A549 (cell line): ENCODE measurements at regions not wholly inside any gene's neighbourhood (a gene's known extent, or its start where the extent isn't known, plus 50 kb on each side); places are given as distances from the start of the nearest gene placed in this dataset.

Source experiments
- ATAC-seq, 2 experiments: fragments of 200-7000 bp in 1 of 2; fragments of >200 bp in 1 of 2; cut with Nextera tagmentation in 1 of 2; cut with Tn5 transposase in 1 of 2; 3 replicates each; pipeline versions ENCODE4 v1.8.0 to v1.9.1; 2018 to 2020; ENCODE audit warnings: mild to moderate bottlenecking in 1 of 2, moderate library complexity in 1 of 2
- CTCF ChIA-PET: fragments of 300-600 bp; sonication (Branson Sonifier 250); formaldehyde crosslinking; extraction: SDS; loops from one replicate; lab custom pipeline; 2021; ENCODE audit warnings: antibody characterized with exemption, inconsistent platforms; lab: Yijun Ruan, JAX
- POLR2A ChIA-PET: fragments of 350-600 bp; formaldehyde crosslinking; extraction: SDS; loops from one replicate; lab custom pipeline; 2021; ENCODE audit warnings: antibody characterized with exemption, inconsistent platforms; lab: Yijun Ruan, JAX
- DNase-seq, 2 experiments: peaks; one replicate each; pipeline versions ENCODE4 v3.0.0 to v3.0.0-alpha.2; 2011 to 2016; ENCODE audit warnings: low read depth in 1 of 2, low spot score in 1 of 2
- FAIRE-seq: peaks from 2 replicates; lab custom pipeline; 2011; peaks lifted over from hg19 to GRCh38; lab: Jason Lieb, UNC
- H3K27ac ChIP-seq, 2 experiments: fragments of >200 bp; sonication (Bioruptor Twin); formaldehyde crosslinking; 3 replicates each; pipeline ENCODE4 v1.5.1; 2016 to 2017
- H3K4me1 ChIP-seq: fragments of >200 bp; sonication (Bioruptor Twin); formaldehyde crosslinking; 3 replicates; pipeline ENCODE4 v1.6.1; 2016
- H3K4me2 ChIP-seq: fragments of >200 bp; sonication (Bioruptor Twin); formaldehyde crosslinking; 3 replicates; pipeline ENCODE4 v1.6.1; 2016
- H3K4me3 ChIP-seq: fragments of >200 bp; sonication (Bioruptor Twin); formaldehyde crosslinking; 3 replicates; pipeline ENCODE4 v1.5.1; 2016
- H3K9me3 ChIP-seq: fragments of >200 bp; sonication (Bioruptor Twin); formaldehyde crosslinking; 3 replicates; pipeline ENCODE4 v1.6.1; 2016
- CBX8 ChIP-seq: fragments of 200-600 bp; sonication (generic); IDR thresholded peaks from 2 replicates; pipeline ENCODE4 v1.6.1; 2016
- CHD2 ChIP-seq: fragments of 150-350 bp; IDR thresholded peaks from 2 replicates; pipeline ENCODE4 v1.6.1; 2014; ENCODE audit warnings: low read length; ENCODE audit not compliant: partially characterized antibody
- EHMT2 ChIP-seq: fragments of 200-600 bp; sonication (generic); IDR thresholded peaks from 2 replicates; pipeline ENCODE4 v1.6.1; 2016; ENCODE audit warnings: antibody characterized with exemption, low read depth, mild to moderate bottlenecking, moderate library complexity
- EP300 ChIP-seq, 2 experiments: fragments of >200 bp; sonication (Bioruptor Twin); formaldehyde crosslinking; IDR thresholded peaks; 2 replicates in 1 of 2; 3 replicates in 1 of 2; pipeline ENCODE4 v1.6.1; 2016 to 2017
- ESRRA ChIP-seq: fragments of 150-350 bp; IDR thresholded peaks from 2 replicates; pipeline ENCODE4 v1.6.1; 2014; ENCODE audit warnings: mild to moderate bottlenecking, low read length, borderline replicate concordance
- FOSB ChIP-seq: fragments of 250-450 bp; sonication (Bioruptor Pico); IDR thresholded peaks from 2 replicates; pipeline ENCODE4 v1.5.0; 2020; ENCODE audit warnings: mild to moderate bottlenecking, moderate library complexity
- FOSL2 ChIP-seq, 2 experiments: fragments of 450-650 bp in 1 of 2; fragments of >200 bp in 1 of 2; sonication (Bioruptor Twin) in 1 of 2; formaldehyde crosslinking; IDR thresholded peaks; 2 replicates each; pipeline versions ENCODE4 v1.5.0 to v1.6.1; 2016 to 2020; ENCODE audit warnings: mild to moderate bottlenecking in 1 of 2, moderate library complexity in 1 of 2
- GATA3 ChIP-seq: IDR thresholded peaks from 2 replicates; pipeline ENCODE4 v1.6.1; 2012; ENCODE audit warnings: borderline replicate concordance
- HEYL ChIP-seq: fragments of 250-450 bp; sonication (Bioruptor Pico); IDR thresholded peaks from 2 replicates; pipeline ENCODE4 v1.8.0; 2021; ENCODE audit warnings: mild to moderate bottlenecking, moderate library complexity
- HOXB13 ChIP-seq: fragments of 250-450 bp; sonication (Bioruptor Pico); IDR thresholded peaks from 2 replicates; pipeline ENCODE4 v1.5.0; 2020; ENCODE audit warnings: low read depth, mild to moderate bottlenecking, moderate library complexity
- JUN ChIP-seq, 2 experiments: fragments of >200 bp; sonication (Bioruptor Twin); formaldehyde crosslinking; IDR thresholded peaks; 2 replicates in 1 of 2; 3 replicates in 1 of 2; pipeline ENCODE4 v1.6.1; 2016 to 2017
- JUNB ChIP-seq: fragments of >200 bp; sonication (Bioruptor Twin); formaldehyde crosslinking; IDR thresholded peaks from 2 replicates; pipeline ENCODE4 v1.6.1; 2016
- KDM5A ChIP-seq: fragments of 200-600 bp; sonication (generic); IDR thresholded peaks from 2 replicates; pipeline ENCODE4 v1.6.1; 2016; ENCODE audit warnings: antibody characterized with exemption, mild to moderate bottlenecking
- MAFK ChIP-seq: fragments of 450-650 bp; IDR thresholded peaks from 2 replicates; pipeline ENCODE4 v1.6.1; 2014; ENCODE audit not compliant: partially characterized antibody
- NFE2L2 ChIP-seq: fragments of 150-350 bp; conservative IDR thresholded peaks from 2 replicates; pipeline ENCODE4 v1.6.1; 2014; ENCODE audit warnings: low read length
- NPAS2 ChIP-seq: fragments of 250-450 bp; sonication (Bioruptor Pico); IDR thresholded peaks from 2 replicates; pipeline ENCODE4 v1.8.0; 2022; ENCODE audit warnings: mild to moderate bottlenecking, moderate library complexity, borderline replicate concordance
- NR3C1 ChIP-seq: fragments of >200 bp; sonication (Bioruptor Twin); formaldehyde crosslinking; IDR thresholded peaks from 3 replicates; pipeline ENCODE4 v1.6.1; 2017
- POLR2A ChIP-seq: IDR thresholded peaks from 2 replicates; pipeline ENCODE4 v1.6.1; 2012; ENCODE audit warnings: mild to moderate bottlenecking, low read length
- POLR2AphosphoS2 ChIP-seq: conservative IDR thresholded peaks from 2 replicates; pipeline ENCODE4 v1.6.1; 2012; ENCODE audit warnings: low read length, improper control_type of control experiment, inconsistent platforms
- RAD21 ChIP-seq, 2 experiments: fragments of >200 bp in 1 of 2; sonication (Bioruptor Twin) in 1 of 2; formaldehyde crosslinking in 1 of 2; IDR thresholded peaks in 1 of 2; conservative IDR thresholded peaks in 1 of 2; 2 replicates in 1 of 2; 3 replicates in 1 of 2; pipeline ENCODE4 v1.6.1; 2012 to 2018; ENCODE audit warnings: inconsistent platforms in 1 of 2
- RFX5 ChIP-seq: fragments of 450-650 bp; IDR thresholded peaks from 2 replicates; pipeline ENCODE4 v1.7.1; 2014; ENCODE audit warnings: antibody characterized with exemption, mild to moderate bottlenecking, moderate library complexity
- SMC3 ChIP-seq: fragments of >200 bp; sonication (Bioruptor Twin); formaldehyde crosslinking; IDR thresholded peaks from 3 replicates; pipeline ENCODE4 v1.6.1; 2018; ENCODE audit warnings: inconsistent platforms
- SREBF2 ChIP-seq: fragments of 450-650 bp; IDR thresholded peaks from 2 replicates; pipeline ENCODE4 v1.6.1; 2014; ENCODE audit warnings: mild to moderate bottlenecking, moderate library complexity
- TFCP2L1 ChIP-seq: fragments of 250-450 bp; sonication (Bioruptor Pico); IDR thresholded peaks from 2 replicates; pipeline ENCODE4 v1.5.0; 2021; ENCODE audit warnings: mild to moderate bottlenecking
- TP53 ChIP-seq: fragments of 250-450 bp; sonication (Bioruptor Pico); IDR thresholded peaks from 2 replicates; pipeline ENCODE4 v1.5.0; 2021; ENCODE audit warnings: mild to moderate bottlenecking, moderate library complexity
- ZFP36 ChIP-seq: fragments of 450-650 bp; IDR thresholded peaks from 2 replicates; pipeline ENCODE4 v1.6.1; 2014; ENCODE audit warnings: borderline replicate concordance; ENCODE audit not compliant: partially characterized antibody
- ZNF302 ChIP-seq: fragments of 250-450 bp; sonication (Bioruptor Pico); IDR thresholded peaks from 2 replicates; pipeline ENCODE4 v1.9.0; 2021; ENCODE audit warnings: inconsistent platforms, mild to moderate bottlenecking, moderate library complexity
- WGBS: methylation state at CpG from one replicate; pipeline ENCODE4 v1.1.6; 2017; ENCODE audit errors: missing lambda C conversion rate; 5-methylcytosine and 5-hydroxymethylcytosine counted together
- TF ChIP-seq, protein P1 (sequence below): fragments of >200 bp; sonication (Bioruptor Twin); formaldehyde crosslinking; IDR thresholded peaks from 3 replicates; pipeline ENCODE4 v1.6.1; 2016
- TF ChIP-seq, protein P2 (sequence below): IDR thresholded peaks from 2 replicates; pipeline ENCODE4 v1.6.1; 2012; ENCODE audit warnings: low read depth, borderline replicate concordance

GRCh38 chr18:78779996-78780718, 199.5 kb upstream of the SALL3 start:
- Histone ChIP-seq H3K4me1 (no peaks in the 10 kb centered on the region), H3K4me2 (no peak overlapping the region), H3K9me3 (no peaks in the 10 kb centered on the region), H3K4me3 (no peak overlapping the region), H3K27ac (no peak overlapping the region)
- CTCF ChIA-PET: no interaction called here
- WGBS: 44% methylated on average over 17 of the region's 29 CpGs
- FAIRE-seq (no peak), ATAC-seq (no peak), DNase-seq (no peak)
- TF ChIP-seq EP300 (IDR thresholded peaks at IDR 0.05) (no peak), NR3C1 (no peak), JUN (IDR thresholded peaks at IDR 0.05) (no peak), TP53 (CRISPR knock-in tag) (no peak), RAD21 (conservative IDR thresholded peaks at IDR 0.05 in 1 of 2, IDR thresholded peaks at IDR 0.05 in 1 of 2) (no peak), NPAS2 (CRISPR knock-in tag) (no peak), ZNF302 (CRISPR knock-in tag) (no peak), TFCP2L1 (CRISPR knock-in tag) (no peak), EHMT2 (no peak), KDM5A (no peak), GATA3 (no peak)
- TF ChIP-seq, protein P1, sequence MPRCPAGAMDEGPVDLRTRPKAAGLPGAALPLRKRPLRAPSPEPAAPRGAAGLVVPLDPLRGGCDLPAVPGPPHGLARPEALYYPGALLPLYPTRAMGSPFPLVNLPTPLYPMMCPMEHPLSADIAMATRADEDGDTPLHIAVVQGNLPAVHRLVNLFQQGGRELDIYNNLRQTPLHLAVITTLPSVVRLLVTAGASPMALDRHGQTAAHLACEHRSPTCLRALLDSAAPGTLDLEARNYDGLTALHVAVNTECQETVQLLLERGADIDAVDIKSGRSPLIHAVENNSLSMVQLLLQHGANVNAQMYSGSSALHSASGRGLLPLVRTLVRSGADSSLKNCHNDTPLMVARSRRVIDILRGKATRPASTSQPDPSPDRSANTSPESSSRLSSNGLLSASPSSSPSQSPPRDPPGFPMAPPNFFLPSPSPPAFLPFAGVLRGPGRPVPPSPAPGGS: no peak
- POLR2A ChIA-PET: no interaction called here

DNA sequence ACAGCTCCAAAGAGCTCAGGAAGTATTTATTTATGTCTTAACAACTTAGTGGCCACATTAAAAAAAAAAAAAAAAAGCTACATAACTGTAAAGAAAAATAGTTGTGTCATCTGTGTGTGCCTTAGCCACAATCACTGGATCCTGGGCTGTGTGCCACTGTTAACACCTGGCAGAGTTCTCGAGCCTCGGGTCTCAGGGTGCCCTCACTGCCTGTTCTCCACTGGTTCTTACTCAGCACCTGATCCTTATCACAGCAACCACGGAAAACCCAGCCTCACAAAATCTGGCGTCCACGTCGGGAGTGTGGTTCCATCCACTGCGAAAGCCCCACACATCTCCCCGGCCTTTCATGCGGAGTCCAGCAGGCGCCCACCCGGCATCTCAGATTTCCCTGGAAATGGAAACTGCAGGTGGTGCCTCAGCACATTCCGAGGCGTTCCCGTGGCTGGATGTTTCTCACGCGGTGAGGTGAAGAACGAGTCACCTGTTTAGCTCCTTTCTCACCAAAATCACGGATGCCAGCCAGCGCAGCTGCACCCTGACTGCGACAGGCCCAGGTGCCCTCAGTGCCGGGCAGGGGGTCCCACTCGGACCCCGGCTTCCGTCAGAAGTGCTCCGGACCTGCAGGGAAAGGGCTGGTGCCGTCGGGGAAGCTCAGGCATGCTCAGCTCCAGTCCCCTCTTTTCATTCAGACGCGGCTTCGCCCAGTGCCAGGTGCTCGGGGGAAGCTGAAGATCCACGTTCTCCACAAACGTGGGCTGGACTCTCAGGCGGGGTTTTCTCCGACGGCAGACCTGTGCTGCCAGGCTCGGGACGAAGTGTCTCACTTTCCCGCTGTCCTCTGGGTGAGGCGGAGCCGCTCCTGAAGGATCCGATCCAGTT, 198.7 kb upstream of the SALL3 start:
- TF ChIP-seq FOSL2 (IDR thresholded peaks at IDR 0.05) (no peak), FOSL2 (CRISPR knock-in tag; IDR thresholded peaks at IDR 0.05) (no peak), HOXB13 (CRISPR knock-in tag) (no peak), NPAS2 (CRISPR knock-in tag) (no peak), POLR2AphosphoS2 (no peak)
- TF ChIP-seq, protein P2, sequence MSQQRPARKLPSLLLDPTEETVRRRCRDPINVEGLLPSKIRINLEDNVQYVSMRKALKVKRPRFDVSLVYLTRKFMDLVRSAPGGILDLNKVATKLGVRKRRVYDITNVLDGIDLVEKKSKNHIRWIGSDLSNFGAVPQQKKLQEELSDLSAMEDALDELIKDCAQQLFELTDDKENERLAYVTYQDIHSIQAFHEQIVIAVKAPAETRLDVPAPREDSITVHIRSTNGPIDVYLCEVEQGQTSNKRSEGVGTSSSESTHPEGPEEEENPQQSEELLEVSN: no peak
- Histone ChIP-seq H3K4me2 (no peak overlapping the region), H3K27ac (no peak overlapping the region), H3K9me3 (no peaks in the 10 kb centered on the region), H3K4me1 (no peaks in the 10 kb centered on the region), H3K4me3 (no peak overlapping the region)
- ATAC-seq: no peak
- 45% methylated on average over 13 of the region's 42 CpGs for WGBS
- POLR2A ChIA-PET: no interaction called here
- FAIRE-seq: no peak
- DNase-seq: no peak
- CTCF ChIA-PET: no interaction called here

DNA sequence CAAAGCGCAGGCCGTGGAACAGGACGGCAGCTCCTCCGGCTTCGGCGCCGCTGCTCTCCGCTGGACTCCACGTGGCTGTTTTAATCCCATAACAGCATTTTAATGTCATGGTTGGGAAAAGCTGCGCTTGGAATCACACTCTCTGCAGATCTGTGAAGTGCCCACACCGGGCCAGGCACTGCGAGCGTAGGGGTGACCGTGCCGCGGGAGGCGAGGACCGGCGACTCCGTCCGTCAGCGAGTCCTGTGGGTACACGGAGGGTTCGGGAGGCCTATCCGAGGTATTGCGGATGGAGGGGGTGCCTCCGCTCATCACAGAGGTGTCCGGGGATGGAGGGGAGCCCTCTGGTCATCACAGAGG, 198.0 kb upstream of the SALL3 start:
- H3K4me1 ChIP-seq: no peaks in the 10 kb centered on the region
- no peak for DNase-seq
- CTCF ChIA-PET: no interaction called here
- H3K4me3 ChIP-seq: no peak overlapping the region
- TF ChIP-seq RFX5 (no peak), HEYL (CRISPR knock-in tag) (no peak), HOXB13 (CRISPR knock-in tag) (no peak), POLR2AphosphoS2 (no peak), CBX8 (no peak), GATA3 (no peak), RAD21 (conservative IDR thresholded peaks at IDR 0.05 in 1 of 2, IDR thresholded peaks at IDR 0.05 in 1 of 2) (no peak), NFE2L2 (no peak), MAFK (no peak), POLR2A (no peak), CHD2 (no peak), KDM5A (no peak), SREBF2 (no peak), ZFP36 (no peak), SMC3 (no peak), JUNB (no peak), FOSB (CRISPR knock-in tag) (no peak), ESRRA (no peak)
- TF ChIP-seq, all 56 proteins: peak for 0
- Histone ChIP-seq H3K9me3 (no peaks in the 10 kb centered on the region), H3K27ac (no peak overlapping the region), H3K4me2 (no peak overlapping the region)
- POLR2A ChIA-PET: no interaction called here
- WGBS: 82% methylated on average over 9 of the region's 28 CpGs
- ATAC-seq (no peak), FAIRE-seq (no peak)
